Activated T-cell treated with anti-CD3 and anti-CD28 coated beads, Interleukin-2, amount 50 U/mL, for 48 hours (primary cell): ENCODE measurements at regions not wholly inside any gene's neighbourhood (a gene's known extent, or its start where the extent isn't known, plus 50 kb on each side); places are given as distances from the start of the nearest gene placed in this dataset.

Experiments used
- DNase-seq, 2 experiments: peaks; one replicate each; pipeline ENCODE4 v3.0.0-alpha.2; 2020

DNA sequence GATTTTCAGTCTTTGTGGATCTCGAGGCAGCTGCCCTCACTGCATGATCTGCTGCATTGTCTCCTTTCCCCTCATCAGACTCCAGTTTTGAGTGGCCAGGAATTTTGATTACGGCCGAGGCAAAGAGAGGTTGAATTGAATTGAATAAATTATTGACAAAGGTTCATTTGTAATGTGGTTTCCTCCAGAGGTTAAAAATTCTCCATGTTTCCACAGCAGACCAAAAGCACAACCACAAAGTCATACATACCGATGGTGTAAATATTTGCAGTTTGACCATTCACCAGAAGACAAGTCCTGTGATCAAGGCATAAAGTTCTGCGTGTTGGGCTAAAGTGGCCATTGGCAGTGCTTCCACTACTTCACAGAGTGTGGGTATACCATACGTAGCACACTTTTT lies 343.8 kb upstream of the MYT1L start:
- DNase-seq = no peak

DNA sequence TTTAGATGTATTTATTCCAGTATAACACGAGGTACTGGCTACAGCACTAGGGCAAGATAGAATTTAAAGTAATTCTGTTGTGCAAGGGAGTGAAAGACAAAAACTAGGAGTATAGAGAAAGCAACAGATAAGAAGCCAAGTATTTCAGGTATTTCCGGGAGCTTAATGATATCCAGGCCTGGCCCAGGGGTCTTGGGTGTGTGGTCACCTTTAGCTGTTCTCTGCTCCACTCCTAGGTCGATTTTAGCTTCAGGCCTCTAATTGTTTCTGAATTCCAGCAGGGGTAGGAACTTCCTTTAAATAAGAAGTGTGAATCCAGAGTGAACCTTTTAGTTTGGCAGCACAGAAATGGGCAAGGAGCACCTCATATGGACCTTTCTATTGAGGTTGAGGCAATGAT lies 342.3 kb upstream of the MYT1L start:
- no peak for DNase-seq

DNA sequence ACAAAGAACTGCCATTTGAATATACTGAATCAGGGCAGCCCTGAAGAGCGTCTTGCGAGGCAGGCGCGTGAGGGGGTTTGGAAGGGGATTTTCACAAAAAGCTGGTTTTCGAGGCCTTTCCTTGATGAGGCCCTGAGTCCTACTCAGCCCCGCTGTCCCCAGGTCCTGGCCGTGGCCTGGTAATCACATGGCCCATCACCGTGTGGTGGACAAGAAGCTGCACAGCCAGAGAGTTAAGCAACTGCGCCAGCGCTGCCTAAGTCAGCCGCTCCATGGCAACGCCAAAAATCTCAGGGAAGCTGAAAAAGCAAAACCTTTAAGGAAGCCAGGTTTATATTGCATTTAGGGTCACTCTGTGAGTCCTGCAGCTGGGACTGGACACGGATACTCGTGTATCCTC lies 341.2 kb upstream of the MYT1L start:
- DNase-seq = no peak

DNA sequence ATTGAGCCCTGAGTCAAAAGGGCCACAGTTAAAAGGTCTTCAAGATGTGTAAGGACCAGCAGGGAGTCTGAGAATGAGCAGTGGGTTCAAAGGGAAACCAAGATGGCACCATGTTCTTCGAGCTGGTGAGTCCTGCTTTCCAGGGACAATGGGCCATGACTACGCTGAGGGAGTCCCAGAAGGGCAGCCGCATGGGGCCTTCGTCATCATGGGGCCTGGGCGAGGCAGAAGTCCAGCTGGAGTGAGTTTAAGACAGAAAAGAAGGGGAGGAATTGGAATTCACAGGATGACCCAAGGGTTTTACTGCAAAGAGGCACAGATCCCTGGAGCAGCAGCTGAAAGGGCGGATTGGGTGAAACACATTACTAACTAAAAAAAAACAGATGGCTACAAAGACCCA lies 340.8 kb upstream of the MYT1L start:
- DNase-seq = no peak

DNA sequence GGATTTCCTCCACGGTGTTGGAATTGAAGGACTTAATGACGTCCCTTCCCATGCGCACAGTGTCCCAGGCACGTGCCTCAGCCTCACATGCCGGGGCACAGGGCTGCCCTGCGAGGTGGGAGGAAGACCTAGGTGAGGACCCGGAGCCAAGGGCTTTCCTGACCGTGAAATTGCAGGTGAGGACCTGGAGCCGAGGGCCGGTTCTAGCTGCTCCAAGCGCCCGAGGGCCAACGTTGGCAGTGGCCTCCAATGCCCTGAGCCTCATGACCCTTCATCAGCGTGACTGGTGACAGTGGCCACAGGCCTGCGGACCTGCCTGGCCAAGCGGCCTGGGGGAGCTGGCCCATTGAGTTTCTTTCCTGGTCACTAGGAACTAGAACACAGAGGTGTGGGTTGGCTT lies 338.2 kb upstream of the MYT1L start:
- DNase-seq = no peak

DNA sequence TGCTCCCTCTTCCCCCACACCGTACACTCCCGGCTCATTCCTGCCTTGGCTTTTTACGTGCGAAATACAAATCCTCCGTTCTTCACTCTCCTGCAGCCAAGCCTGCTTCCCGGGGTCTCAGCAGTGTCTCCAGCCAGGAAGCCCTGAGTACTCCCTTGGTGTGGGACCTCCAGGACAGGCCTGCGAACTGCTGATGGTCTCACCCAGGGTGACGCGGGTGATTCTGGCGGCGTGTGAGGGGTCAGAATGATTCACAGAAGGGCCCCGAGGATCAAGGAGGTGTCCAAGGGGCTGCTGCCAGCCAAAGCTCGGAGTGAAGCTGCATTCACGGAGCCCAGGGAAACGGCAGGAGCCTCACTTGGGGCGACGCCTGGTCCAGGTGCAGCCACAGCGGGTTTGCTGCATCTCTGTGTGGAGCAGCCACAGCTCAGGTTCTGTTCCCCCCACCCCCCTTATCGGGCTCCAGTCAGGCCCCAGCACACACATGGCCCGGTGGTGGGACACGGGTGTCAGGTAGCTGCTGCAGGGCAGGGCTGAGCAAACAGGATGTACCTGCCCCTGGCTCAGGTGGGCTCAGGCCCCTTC lies 337.7 kb upstream of the MYT1L start:
- DNase-seq = no peak

DNA sequence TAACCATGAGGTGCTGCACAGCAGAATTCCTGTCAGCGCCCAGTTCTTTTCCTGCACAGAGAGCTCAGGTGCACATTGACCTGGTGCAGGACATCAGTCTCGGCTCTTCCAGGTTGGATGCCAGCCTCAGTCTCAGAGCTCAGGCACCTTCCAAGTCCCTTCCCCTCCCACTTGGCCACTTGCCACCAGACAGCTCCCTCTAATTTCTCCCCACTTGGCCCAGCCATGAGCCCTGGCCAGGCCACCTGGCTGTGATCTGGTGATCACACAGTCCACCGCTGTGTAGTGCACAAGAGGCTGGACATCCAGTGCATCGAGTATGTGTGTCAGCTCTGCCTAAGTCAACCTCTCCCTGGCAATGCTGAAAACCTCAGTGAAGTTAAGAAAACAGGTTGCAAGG lies 336.6 kb upstream of the MYT1L start:
- no peak for DNase-seq

DNA sequence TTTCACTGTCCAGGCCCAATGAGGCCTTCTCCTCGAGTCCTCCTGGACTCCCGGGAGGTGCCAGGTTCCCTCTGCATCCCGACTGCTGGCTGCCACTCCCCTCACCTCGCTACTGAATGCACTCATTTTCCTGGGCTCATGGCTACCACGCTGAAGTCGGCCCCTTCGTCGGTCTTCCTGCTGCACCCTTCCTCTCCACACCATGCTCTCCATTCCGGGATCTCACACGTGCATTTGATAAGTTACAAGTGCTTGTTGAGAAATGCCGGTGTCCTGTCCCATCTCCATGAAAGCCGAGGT lies 334.7 kb upstream of the MYT1L start:
- no peak for DNase-seq

DNA sequence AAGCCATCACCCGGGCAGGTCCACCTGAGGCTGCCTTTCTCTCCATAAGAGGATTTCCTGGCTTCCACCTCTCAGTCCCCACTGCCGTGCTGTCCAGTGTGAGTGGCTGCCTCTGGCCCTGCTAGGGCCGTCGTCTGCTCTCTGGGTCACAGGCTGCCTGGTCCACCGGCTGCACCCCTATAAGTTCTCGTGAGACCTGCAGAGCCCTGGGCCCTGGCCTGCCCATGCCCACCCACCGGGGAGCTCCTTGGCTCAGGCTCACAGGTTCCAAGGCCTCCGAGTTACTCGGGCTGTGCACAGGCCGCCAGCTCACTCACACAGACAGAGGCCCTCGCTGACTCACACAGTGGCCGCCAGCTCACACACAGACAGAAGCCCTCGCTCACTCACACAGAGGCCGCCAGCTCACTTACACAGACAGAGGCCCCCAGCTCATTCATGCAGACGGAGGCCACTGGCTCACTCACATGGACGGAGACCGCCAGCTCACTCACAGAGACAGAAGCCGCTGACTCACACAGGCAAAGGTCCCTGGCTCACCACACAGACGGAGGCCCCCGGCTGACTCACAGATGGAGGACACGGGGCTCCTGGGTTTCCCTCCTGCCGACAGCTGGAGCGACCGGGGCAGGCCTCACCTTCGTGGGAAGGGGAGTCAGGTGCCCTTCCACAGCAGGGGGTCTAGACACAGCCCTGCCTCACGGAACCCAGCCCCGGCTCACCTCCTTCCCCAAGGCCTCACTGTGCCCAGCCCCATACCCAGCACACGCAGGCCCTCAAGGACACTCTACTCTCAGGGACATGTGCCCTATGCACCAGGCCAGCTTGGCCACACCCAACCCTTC lies 334.1 kb upstream of the MYT1L start:
- no peak for DNase-seq

DNA sequence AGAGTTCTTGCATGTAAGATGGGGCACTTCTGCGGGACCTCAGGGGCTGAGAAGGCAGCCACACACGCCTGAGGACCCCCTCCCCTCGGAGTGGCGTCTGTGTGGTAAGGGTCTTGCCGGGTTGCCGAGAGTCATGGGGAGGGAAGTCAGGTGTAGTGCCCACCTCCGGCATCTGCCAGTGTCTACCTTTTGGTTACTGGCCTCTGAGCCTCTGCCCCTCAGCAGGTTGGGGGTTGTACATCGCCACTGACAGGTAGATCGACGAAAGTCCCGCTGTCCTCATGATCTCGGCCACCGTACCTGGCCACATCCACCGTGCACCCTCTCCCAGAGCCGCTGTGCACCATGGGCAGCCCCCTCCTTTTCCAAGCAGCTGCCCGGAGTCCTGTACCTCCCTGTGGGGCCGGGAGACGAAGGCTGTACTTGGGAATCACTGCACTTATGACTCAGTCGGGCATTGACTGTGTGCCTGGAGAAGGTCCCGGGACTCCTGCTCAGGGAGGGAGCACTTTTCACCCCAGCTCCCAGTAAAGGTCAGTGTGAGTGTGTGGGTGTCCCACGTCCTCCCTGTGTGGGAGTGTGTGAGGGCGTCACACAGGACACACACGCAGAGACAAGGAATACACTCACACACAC lies 332.4 kb upstream of the MYT1L start:
- no peak for DNase-seq

DNA sequence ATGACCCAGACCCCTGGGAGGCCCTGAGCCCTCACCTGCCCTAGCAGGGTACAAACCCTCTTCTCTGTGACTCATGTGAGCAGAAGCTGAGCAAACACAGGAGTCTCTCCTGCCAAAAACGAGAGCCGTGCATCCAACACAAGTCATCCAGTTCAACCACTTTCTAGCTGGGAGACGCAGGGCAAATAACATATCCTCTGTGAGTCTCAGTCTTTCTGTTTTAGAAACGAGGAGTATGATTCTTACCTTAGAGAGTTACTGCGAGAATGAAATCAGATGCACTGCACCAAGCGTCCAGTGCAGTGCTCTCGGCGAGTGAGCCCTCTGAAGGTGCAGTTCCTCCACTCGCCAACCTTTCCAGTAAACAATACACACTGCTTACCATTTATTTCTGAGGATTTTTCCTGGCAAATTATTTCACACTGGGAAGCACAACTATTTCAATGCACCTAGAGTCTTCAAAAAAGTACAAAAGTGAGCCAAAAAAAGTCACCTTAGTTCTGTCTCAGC lies 331.8 kb upstream of the MYT1L start:
- DNase-seq = no peak

DNA sequence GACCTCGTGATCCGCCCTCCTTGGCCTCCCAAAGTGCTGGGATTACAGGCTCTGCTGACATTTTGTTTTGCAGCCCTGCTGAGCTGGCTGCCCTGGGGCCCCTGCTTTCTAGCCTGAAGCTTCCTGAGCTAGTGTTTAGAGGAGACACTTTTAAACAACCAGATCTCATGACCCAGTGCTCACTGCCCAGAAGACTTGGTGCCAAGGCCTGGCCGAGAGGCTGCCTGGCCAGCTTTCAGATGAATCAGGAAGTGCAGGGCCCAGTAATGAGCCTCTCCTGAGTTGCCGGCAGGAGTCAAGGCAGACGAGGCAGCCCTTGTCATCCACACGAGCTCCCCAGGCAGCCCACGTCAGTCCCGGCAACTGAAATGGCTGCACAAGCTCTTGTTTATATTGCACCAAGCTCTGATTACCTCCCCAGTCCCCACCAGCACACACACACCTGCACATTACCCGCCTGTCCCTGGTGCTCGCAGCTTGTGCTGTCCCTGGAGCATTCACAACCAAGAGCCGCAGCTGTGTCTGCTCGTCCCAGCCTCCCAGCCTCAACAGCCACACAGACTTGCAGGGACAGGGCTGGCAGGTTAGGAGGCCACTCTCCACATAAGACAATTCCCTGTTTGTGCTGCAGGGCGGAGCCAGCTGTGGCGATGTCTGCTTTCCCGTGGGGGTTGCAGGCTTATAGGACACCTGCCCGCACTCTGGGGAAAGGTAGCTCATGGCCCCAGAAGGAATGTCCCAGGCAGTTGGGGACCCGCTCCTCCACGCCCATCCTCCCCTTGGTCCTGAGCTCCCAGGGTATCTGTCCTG lies 331.2 kb upstream of the MYT1L start:
- DNase-seq = no peak

DNA sequence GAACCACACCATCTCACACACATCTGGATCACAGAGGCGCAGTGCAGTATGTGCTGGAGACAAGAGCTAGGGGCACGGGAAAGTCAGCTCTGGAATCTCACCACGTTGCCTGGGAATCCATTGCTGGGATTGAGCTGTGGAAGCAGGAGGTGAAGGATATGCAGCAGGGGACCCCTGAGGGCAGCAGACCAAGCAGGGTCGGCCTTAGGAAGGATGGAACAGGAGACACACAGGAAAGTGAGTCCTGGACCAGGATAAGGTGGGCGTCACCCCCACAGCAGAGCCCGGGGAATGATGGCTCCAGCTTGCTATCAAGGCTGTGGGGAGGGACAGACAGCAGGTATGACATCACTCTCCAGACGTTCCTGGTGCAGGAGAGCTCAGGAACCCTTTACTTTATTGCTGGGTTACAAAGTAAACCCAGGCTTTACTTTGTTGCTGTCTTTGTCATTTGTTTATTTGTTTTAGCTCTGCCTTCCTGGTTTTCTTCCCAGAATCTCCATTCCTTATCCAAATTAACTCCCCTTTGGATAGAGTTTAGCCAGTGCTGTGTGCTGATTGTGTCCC lies 329.8 kb upstream of the MYT1L start:
- no peak for DNase-seq

DNA sequence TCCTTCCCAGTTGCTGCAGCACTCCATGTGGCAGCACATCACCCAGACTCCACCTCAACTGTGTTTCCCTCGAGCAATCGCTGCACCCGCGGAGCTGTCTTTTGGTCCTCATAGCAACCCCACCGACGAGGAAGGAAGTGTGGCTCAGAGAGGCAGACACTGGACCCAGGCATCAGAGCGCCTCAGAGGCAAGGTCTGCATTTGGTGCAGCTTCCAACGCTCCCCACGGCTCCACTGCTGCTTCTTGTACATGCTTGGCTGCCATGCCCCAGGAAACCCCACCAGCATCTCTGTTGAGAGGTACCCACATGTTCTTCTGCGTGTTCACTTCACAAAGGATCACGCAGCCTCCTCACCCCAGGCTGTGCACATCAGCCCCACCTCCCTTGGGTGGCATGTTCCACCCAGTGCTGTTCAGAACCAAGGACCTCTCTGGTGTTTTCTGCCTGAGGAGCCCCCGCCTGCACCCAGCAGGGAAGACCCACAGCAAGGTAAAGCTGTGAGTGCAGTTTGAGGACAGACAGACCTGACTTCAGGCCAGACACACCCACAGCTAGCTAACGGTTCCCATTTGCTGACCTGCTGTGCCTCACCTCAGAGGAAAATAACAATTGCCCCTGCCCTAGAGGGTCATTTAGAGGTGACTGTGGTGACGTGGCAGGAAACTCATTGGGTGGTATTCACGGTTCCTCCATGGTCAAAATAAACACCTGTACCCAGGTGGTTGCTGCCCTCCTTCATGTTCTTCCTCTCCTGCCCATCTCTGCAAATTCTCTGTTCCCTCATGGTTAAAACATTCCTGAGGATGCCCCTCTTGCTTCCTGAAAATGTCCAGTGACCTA lies 326.3 kb upstream of the MYT1L start:
- no peak for DNase-seq

DNA sequence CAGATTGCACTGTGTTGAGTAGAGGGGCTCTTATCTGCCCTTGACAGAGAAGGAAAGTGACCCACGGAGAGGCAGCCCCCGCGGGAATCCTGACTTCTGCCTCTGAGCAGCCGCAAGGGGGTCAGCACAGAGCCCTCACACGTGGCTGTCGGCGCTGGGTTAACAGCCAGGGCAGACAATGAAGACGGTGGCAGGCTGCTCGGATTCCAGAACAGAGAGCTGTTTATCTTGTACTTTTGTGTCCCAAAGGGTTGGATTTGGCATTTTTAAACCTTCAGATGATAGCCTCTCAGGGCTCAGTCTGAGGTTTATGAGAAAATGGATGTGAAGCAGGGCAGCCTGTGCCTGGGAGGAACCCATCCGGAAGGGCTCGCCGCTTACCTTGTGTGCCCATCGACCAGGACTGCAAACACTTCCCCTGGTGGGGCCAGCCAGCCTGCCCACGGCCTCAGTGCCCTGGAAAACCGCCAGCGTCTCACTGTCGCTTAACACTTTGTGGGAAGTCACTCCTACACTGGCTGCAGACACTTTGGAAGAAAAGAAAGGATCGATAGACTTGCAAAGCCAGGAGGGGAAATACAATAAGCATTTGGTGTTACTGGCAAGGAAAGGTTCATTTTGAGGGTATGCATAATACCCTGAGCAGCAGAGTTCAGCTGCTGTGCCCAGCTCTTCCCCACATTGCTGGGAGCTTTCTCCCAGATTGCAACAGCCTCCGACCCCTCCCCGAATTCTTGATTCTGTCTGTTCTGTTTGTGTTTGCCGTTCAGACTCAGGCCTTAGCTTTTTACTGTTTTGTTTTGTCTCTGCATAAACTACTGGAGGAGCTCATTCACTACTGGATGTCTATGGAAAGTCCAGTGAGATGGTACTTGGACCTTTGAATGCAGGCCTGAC lies 325.3 kb upstream of the MYT1L start:
- DNase-seq = no peak

DNA sequence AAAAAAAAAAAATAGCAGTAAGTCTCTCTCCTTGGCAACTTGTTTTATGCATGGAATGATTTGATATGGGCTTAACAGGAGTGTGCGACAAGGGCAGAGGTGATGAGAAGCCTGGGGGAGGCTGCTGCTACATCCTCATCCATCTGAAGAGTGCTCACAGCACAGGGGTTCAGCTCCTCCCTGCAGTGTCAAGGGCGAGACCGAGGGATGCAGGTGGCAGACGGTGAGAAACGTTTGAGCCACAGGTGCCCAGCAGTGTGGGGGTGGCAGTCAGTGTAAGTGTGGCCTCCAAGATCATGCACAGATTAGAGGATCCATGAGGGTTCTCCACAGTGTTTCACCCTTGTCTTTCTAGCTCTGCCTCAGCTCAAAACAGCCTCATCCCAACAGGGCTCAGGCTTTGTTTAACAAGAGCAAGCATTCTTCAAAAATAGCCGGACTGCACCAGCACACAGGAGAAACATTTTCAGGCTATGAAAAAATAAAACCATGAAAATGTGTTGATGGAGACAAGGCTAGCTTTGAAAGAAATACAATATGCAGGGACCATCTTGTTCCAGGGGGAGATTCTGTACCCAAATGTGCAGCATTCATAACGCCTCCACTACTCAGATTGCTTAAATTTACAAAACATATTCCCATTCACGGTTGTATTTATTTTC lies 324.5 kb upstream of the MYT1L start:
- DNase-seq = no peak

DNA sequence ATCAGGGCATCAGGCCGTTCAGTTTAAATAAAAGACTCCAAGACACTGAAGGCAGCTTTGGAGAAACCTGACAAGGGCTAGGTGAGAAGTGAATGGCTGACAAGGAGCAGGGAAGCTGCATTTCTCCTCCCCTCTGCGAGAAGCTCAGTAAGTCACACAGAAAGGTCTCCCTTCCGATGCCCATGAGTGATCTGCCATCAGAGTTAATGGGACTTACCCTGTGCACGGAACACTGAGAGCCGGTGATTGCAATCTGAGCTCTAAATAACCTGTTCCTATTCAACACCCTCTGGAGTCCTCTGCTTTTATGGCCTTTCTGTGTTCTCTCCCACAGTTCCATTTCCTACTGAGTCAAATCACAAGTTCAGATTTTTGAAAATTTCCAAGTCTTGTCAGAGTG lies 322.2 kb upstream of the MYT1L start:
- no peak for DNase-seq

DNA sequence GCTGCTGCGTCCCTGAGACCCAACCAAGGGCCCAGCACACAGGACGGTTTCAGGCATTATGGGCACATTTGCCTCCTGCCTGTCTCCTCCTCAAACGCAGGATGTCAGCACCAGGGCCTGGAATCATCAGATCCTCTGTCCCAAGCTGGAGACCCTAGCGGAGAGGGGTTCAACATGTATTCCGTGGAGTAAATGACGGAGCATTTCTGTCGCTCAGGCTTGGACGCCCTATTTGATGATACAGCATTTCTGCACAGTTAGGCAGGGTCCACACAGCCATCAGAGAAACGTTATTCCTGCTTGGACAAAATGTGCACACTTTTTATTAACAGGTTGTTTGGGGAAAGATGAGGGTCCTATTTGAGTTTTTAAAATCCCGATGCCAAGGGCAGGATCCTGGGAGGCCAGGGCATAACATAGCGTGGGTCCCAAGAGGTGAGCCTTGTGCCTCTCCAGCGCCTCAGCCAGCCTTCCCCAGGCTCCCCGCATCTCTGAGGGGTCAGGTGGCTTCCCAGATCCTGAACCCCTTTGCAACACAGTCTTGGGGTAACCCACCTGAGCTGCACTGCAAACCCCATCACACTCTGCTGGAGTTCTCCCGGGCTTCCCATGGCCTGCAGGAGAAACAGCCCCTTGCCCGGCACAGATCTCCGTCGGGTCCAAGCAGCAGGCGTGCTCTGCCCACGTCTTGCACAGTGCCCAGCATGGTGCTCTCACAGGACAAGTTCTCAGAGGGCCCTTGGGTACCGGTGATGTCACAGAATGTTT lies 319.7 kb upstream of the MYT1L start:
- DNase-seq = no peak
